ENCODE measurements at regions not wholly inside any gene's neighbourhood (a gene's known extent, or its start where the extent isn't known, plus 50 kb on each side); places are given as distances from the start of the nearest gene placed in this dataset.

GRCh38 chr9:81532251-81532650, 157.1 kb downstream of the TLE1 start:
- DNase-seq (no peak), FAIRE-seq (no peak), ATAC-seq (no peak)
- WGBS, 2 donors, result 92 to 94% methylated on average over 4 of the region's 4 CpGs
- peaks cover 0 to 19% (median 10%) of the 10 kb centered on the region in 3 donors for H3K4me1 ChIP-seq
- no peaks in the 10 kb centered on the region for H3K9me3 ChIP-seq
- no peaks in the 10 kb centered on the region for H3K36me3 ChIP-seq
- H3K27ac ChIP-seq, result no peak overlapping the region
- H3K27me3 ChIP-seq, result no peaks in the 10 kb centered on the region
- intact Hi-C loops (cut with DNase I), result no loop called here
- no peak for TF ChIP-seq CTCF (IDR thresholded peaks at IDR 0.05)
- no peak overlapping the region for H3K4me3 ChIP-seq

GRCh38 chr9:81531511-81531910, 157.8 kb downstream of the TLE1 start:
- Histone ChIP-seq H3K4me3 (no peak overlapping the region), H3K9me3 (no peaks in the 10 kb centered on the region), H3K36me3 (no peaks in the 10 kb centered on the region), H3K27me3 (no peaks in the 10 kb centered on the region), H3K27ac (no peak overlapping the region), H3K4me1 (peaks cover 0 to 19% (median 10%) of the 10 kb centered on the region in 3 donors)
- intact Hi-C loops (cut with DNase I), result no loop called here
- TF ChIP-seq CTCF (IDR thresholded peaks at IDR 0.05), result no peak
- ATAC-seq (no peak), FAIRE-seq (no peak), DNase-seq (no peak)
- 83 to 88% methylated on average over 6 of the region's 6 CpGs for WGBS, 2 donors

GRCh38 chr9:81530846-81531245, 158.5 kb downstream of the TLE1 start:
- Histone ChIP-seq H3K4me3 (no peak overlapping the region), H3K9me3 (no peaks in the 10 kb centered on the region), H3K27me3 (no peaks in the 10 kb centered on the region), H3K27ac (no peak overlapping the region), H3K36me3 (no peaks in the 10 kb centered on the region), H3K4me1 (peaks cover 0 to 19% (median 10%) of the 10 kb centered on the region in 3 donors)
- DNase-seq, result no peak
- ATAC-seq, result no peak
- FAIRE-seq, result no peak
- TF ChIP-seq CTCF (IDR thresholded peaks at IDR 0.05), result no peak
- intact Hi-C loops (cut with DNase I), result no loop called here
- 94% methylated on average over 4 of the region's 4 CpGs for WGBS, 2 donors

- Histone ChIP-seq H3K9me3 (no peaks in the 10 kb centered on the region), H3K27me3 (no peaks in the 10 kb centered on the region), H3K4me3 (no peak overlapping the region), H3K36me3 (no peaks in the 10 kb centered on the region), H3K27ac (peak overlapping the region in 2 of 4 donors; percentile 20 to 47), H3K4me1 (peaks cover 0 to 14% (median 10%) of the 10 kb centered on the region in 3 donors)
- ATAC-seq, result peak in 1 of 4 donors; percentile 21
- no peak for DNase-seq
- WGBS, 2 donors, result 91 to 92% methylated on average over 5 of the region's 5 CpGs
- no peak for FAIRE-seq
- intact Hi-C loops (cut with DNase I), result no loop called here
- TF ChIP-seq CTCF (IDR thresholded peaks at IDR 0.05), result no peak
These were observed 159.0 kb downstream of the TLE1 start for GRCh38 chr9:81530310-81530810.

- Histone ChIP-seq H3K27ac (peak overlapping the region in 2 of 4 donors; percentile 20 to 47), H3K27me3 (no peaks in the 10 kb centered on the region), H3K4me3 (no peak overlapping the region), H3K36me3 (no peaks in the 10 kb centered on the region), H3K4me1 (peaks cover 0 to 10% (median 10%) of the 10 kb centered on the region in 3 donors), H3K9me3 (no peaks in the 10 kb centered on the region)
- WGBS, 2 donors, result 28 to 34% methylated on average over 1 of the region's 1 CpG
- TF ChIP-seq CTCF (IDR thresholded peaks at IDR 0.05), result no peak
- intact Hi-C loops (cut with DNase I), result loop anchor here in 1 of 3 donors (10.0 kb wide), 1 partner anchor 155 kb away; the partner anchor contains the start of gene TLE1
- no peak for FAIRE-seq
- peak; percentile 87 to 96 (median 92) for ATAC-seq
- peak in 4 of 6 donors; percentile 25 to 49 (median 33) for DNase-seq
These were observed 159.7 kb downstream of the TLE1 start for GRCh38 chr9:81529556-81530193.

Data from pancreas (tissue), 10 donors.